Pancreas (tissue), 10 donors: ENCODE measurements at regions not wholly inside any gene's neighbourhood (a gene's known extent, or its start where the extent isn't known, plus 50 kb on each side); places are given as distances from the start of the nearest gene placed in this dataset.

Experiments
- ATAC-seq, 4 donors: fragments of 200-7000 bp; cut with Tn5 transposase; one replicate each; pipeline versions ENCODE4 v1.8.0 to v1.9.1; 2020; ENCODE audit warnings: mild to moderate bottlenecking in 4 of 4, moderate library complexity in 4 of 4
- DNase-seq, 6 donors: peaks; one replicate each; pipeline ENCODE4 v3.0.0-alpha.2; 2020
- FAIRE-seq: peaks from 2 replicates; lab custom pipeline; 2012; peaks lifted over from hg19 to GRCh38; lab: Jason Lieb, UNC
- H3K27ac ChIP-seq, 4 donors: fragments of 200-600 bp; sonication (generic); 1 replicate in 3 of 4; 2 replicates in 1 of 4; pipeline versions ENCODE4 v1.5.0 to v1.8.0; 2020
- H3K27me3 ChIP-seq, 4 donors: fragments of 200-600 bp; one replicate each; pipeline ENCODE4 v1.8.0; 2021
- H3K36me3 ChIP-seq, 3 donors: fragments of 200-600 bp; sonication (generic) in 1 of 3; one replicate each; pipeline versions ENCODE4 v1.5.0 to v1.8.0; 2020 to 2021
- H3K4me1 ChIP-seq, 3 donors: fragments of 200-600 bp; one replicate each; pipeline ENCODE4 v1.8.0; 2021
- H3K4me3 ChIP-seq, 4 donors: fragments of 200-600 bp; sonication (generic) in 2 of 4; one replicate each; pipeline versions ENCODE4 v1.5.0 to v1.8.0; 2020 to 2021
- H3K9me3 ChIP-seq, 4 donors: fragments of 200-600 bp; one replicate each; pipeline ENCODE4 v1.8.0; 2021
- CTCF ChIP-seq, 4 donors: fragments of 200-600 bp; sonication (generic) in 3 of 4; IDR thresholded peaks; one replicate each; pipeline versions ENCODE4 v1.5.0 to v1.8.0; 2021; ENCODE audit warnings: antibody characterized with exemption in 4 of 4
- WGBS, 2 donors: extraction: QIAGEN DNeasy Blood & Tissue Kit; methylation state at CpG; one replicate each; pipeline ENCODE4 v1.1.7; 2013; 5-methylcytosine and 5-hydroxymethylcytosine counted together
- intact Hi-C, 3 donors: fragments of 100-400 bp; cut with DNase I; formaldehyde crosslinking; loops; one replicate each; pipeline versions ENCODE4 v1.11.1 to v1.14.2; 2022
- donor health status: healthy with polysubstance abuse.
- donor health status: DM: no; HTN: no; CAD: no; lungs with moderate emphysema.
- donor health status: DM: no; HTN: no; CAD: no.
- donor health status: control.
- donor health status: control.
- donor health status: Bipolar disorder and iron deficiency.
- donor health status: DM: yes; HTN: yes; CAD: no.
- donor health status: DM: no; HTN: no; CAD: no.
- donor health status: DM: no; HTN: no; CAD: no.
- donor health status: DM: yes; HTN: yes; CAD: no.

DNA sequence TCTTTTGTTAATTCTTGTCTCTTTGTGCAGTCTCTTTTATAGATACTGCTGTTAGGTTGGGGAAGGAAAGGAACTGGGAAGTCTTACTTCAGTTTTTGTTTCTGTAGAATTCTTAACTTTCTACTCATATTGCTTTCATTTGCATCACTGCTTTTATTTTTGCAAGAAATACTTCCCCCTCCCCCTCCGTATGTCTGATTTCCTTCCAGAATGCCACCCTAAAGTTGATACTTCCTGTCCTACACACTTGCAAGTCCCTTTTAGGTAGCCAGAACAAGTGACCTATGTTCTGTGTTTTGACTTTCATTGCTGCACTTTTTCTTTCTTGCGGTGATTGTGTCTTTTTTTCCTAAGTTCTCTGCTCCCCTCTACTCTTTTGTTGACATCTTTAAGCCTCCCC is 477.4 kb downstream of the RSL24D1 start:
- 60 to 63% methylated on average over 2 of the region's 2 CpGs for WGBS, 2 donors
- H3K27me3 ChIP-seq = peaks cover 0 to 6% (median 0%) of the 10 kb centered on the region in 4 donors
- H3K36me3 ChIP-seq = no peaks in the 10 kb centered on the region
- no peak for FAIRE-seq
- TF ChIP-seq CTCF (IDR thresholded peaks at IDR 0.05) = no peak
- no peaks in the 10 kb centered on the region for H3K9me3 ChIP-seq
- no peaks in the 10 kb centered on the region for H3K4me1 ChIP-seq
- no peak for DNase-seq
- no peak overlapping the region for H3K27ac ChIP-seq
- no peak for ATAC-seq
- H3K4me3 ChIP-seq = no peak overlapping the region
- intact Hi-C loops = no loop called here

DNA sequence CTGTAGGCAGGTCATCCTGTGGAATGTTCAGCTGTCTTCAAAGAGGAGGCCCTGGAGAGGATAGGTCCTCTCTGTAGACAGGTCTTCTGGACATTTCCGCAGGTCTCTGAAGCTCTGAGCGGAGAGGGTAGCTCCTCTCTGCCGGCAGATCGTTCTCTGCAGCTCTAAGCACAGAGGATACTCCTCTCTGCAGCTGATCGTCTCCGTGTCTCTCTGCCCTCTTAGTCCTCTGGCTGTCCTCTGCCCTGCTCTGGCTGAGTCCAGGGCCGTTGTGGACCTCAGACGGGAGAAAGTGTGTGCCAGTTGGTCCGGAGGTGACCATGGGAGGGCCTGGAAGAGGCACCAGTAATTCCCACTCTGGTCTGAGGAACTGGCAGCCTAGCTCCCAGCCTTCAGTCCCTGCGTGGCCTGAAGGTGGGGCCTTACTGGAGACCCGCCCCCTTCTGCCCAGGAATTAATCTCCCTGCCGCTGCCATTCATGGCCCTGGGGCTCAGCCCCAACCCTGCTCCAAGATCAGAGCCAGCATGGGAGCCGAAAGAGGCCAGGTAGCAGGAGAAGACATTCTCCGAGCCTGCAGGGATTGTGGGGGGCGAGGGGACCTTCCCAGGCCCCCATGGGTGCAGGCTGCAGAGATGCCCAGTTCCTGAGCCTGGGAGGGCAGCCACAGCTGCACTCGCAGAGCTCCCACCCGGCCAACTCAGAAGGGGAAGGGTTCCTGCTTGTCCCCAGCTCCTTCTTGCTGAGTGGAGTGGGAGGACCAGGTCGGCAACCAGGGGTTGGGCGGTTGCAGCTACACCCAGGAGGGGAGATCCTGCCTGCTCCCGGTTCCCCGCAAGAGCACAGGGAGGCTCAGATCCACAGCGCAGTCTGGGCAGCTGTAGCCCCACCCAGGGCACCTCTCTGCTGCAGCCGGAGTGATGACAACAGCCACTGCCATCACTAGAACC is 488.7 kb downstream of the RSL24D1 start:
- Histone ChIP-seq H3K4me1 (no peaks in the 10 kb centered on the region), H3K27ac (no peak overlapping the region), H3K27me3 (no peaks in the 10 kb centered on the region), H3K4me3 (no peak overlapping the region), H3K9me3 (no peaks in the 10 kb centered on the region), H3K36me3 (no peaks in the 10 kb centered on the region)
- WGBS, 2 donors = 63 to 73% methylated on average over 23 of the region's 23 CpGs
- FAIRE-seq = no peak
- no peak for ATAC-seq
- intact Hi-C loops = no loop called here
- peak in 1 of 6 donors; percentile 36 for DNase-seq
- no peak for TF ChIP-seq CTCF (IDR thresholded peaks at IDR 0.05)

DNA sequence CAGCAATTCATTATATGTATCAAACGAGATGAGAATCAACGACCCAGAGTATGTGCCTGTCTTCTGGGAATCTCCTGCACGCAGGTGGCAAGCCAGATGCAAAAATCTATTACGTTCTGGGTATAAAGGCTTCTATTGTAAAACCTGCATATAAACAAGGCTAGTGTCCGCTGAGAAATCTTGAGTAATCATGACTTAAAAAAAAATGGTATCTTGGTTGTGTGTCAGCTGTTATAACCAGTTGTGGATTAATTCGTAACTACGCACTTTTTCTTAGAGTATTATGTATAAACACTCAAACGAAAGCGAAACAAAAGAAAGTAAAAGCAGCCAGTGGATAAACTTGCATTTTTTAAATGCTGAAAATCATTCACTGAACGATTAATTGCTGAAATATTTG is 509.1 kb downstream of the RSL24D1 start:
- Histone ChIP-seq H3K4me1 (no peaks in the 10 kb centered on the region), H3K27me3 (no peaks in the 10 kb centered on the region), H3K4me3 (peak overlapping the region in 2 of 4 donors; percentile 16 to 25), H3K9me3 (no peaks in the 10 kb centered on the region), H3K36me3 (no peaks in the 10 kb centered on the region), H3K27ac (no peak overlapping the region)
- no peak for TF ChIP-seq CTCF (IDR thresholded peaks at IDR 0.05)
- FAIRE-seq (no peak), DNase-seq (no peak), ATAC-seq (peak; percentile 38 to 90 (median 80))
- WGBS, 2 donors = 12 to 14% methylated on average over 10 of the region's 10 CpGs
- intact Hi-C loops = no loop called here
